ENCODE measurements at regions not wholly inside any gene's neighbourhood (a gene's known extent, or its start where the extent isn't known, plus 50 kb on each side); places are given as distances from the start of the nearest gene placed in this dataset.
A peak's percentile ranks its signal among the peaks of the same experiment; 100 is the strongest.

- no peak for DNase-seq (ENCODE audit: low read depth)
Observed at GRCh38 chr6:126147291-126147815, 161.0 kb downstream of the TRMT11 start.

DNA sequence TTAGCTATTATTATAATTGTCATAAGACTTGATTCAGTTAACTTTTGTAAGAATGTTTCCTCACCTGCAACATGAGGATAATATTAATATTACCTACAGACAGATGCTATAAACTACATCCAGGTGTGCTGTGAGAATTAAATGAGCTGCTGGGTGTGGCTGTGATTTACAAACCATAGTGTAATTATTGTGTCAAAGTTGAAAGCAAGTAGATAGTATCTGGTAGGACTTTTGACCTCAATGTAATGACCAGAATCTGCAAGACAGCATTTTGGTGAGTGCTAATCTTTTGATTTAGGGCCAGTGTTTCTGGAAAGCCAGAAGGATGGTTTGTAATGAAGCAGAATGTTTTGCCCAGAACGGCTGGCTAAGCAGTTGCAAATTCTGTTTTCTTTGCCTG, 162.5 kb downstream of the TRMT11 start:
- DNase-seq (ENCODE audit: low read depth), result no peak

DNA sequence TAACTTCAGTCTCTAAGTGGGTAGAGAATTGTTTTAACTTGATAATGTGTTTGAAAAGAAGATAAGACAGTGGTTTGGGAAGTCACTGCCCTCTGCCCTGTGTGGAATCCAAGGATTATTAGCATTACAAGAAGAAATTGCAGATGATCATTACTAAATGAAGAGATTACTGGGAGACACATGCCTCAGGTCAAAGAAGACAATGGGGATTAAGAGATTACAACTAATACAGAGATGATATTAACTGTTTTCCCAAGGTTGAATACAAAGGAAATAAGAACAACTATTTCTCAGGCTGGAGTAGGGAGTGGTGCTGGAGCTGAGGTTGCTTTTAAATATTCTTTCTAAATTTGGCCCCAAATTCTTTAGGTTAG, 166.0 kb downstream of the TRMT11 start:
- DNase-seq (ENCODE audit: low read depth), result no peak

DNA sequence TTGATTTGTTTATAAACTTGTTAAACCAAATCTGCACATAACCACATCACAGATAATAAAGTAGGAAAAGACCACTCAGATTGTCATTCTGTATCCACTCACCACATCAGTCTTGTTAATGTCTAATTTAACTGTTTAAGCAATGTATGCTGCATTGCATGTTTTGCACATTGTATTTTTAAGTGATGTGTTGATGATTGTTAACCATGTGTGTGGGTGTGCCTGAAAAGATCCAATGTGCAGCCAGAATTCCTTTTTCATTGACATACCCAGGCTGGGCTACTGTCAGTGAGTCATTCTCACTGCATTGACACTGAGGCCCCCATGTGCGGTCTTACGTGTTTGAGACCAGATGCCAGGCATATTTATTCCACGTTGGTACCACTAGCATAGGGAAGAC, 167.3 kb downstream of the TRMT11 start:
- DNase-seq (ENCODE audit: low read depth), result peak; percentile 49

GRCh38 chr6:126156973-126157372, 170.6 kb downstream of the TRMT11 start:
- no peak for DNase-seq (ENCODE audit: low read depth)

- DNase-seq (ENCODE audit: low read depth), result no peak
Observed at GRCh38 chr6:126167726-126168125, 172.2 kb upstream of the CENPW start.

DNA sequence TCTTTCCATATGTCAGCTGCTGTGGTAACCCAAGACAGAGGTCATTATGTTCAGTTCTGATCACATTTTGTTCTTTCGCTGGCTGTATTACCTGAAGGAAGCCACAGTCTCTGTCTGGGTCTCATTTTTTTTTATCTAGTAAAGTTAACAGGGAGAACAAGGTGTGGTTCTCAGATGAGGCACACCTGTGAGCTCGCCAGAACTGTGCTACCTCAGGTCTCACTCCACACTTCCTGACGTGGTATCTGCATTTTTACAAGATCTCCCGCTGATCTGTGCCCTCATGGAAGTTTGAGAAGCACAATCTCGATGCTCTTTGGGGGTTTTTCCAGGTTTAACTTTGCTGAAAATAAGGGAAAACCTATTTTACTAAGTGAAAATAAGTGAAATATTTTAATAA, 169.5 kb upstream of the CENPW start:
- no peak for DNase-seq (ENCODE audit: low read depth)

DNA sequence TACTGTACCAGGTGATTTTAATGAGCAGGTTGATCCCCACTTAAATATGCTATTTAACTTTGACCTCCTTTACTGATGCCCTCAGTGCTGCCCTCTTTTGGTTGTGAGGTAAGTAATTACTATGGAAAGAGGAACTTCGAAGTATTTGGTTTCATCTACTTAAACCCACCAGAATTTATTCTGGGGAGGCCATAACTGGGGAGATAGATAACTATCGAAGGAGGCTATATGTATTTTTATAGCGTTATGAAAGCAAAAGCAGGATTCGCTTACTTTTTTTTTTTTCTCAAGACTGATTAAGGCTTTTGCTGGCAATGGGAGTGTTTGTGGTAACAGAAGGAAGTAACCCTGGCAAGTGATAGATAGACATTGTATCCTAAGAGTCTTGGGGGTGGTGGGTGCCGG, 168.9 kb upstream of the CENPW start:
- DNase-seq (ENCODE audit: low read depth), result peak; percentile 30

DNA sequence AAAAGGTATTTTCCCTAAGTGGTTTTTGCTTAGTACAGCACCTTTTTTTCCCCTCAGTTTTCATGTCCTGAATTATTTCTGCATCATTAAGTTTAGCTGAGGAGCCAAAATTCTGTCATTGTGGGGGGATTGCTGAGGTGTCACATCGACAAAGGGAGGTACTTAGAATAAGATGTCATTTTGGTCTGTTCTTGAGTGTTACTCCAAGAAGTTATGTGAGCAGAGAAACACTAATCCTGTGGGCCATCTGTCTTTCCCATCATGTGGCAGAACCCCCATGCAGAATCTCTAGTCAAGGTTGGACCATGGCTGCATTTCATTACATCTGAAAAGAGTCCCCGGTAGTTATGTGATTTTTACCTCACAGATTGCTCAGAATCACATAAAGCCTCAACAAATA, 167.8 kb upstream of the CENPW start:
- DNase-seq (ENCODE audit: low read depth), result no peak

DNA sequence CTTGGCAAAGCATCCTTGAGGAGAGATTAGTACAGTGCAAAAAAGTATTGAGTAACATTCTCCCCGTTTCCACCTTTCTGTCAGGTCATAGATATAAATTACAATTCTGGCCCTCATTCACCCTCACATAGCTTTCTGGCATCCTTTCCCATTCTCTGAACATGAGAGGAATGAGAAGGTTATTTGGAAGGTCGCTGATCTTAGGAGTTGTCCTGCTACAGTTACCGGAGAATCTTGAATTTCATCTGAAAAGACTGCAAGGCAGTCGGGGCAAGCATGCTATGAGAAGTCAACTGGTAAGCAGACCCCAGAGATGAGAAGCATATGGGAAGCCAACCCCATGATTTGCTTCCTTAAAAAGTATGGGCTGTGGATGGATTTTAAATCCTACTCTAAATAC, 166.7 kb upstream of the CENPW start:
- no peak for DNase-seq (ENCODE audit: low read depth)

DNA sequence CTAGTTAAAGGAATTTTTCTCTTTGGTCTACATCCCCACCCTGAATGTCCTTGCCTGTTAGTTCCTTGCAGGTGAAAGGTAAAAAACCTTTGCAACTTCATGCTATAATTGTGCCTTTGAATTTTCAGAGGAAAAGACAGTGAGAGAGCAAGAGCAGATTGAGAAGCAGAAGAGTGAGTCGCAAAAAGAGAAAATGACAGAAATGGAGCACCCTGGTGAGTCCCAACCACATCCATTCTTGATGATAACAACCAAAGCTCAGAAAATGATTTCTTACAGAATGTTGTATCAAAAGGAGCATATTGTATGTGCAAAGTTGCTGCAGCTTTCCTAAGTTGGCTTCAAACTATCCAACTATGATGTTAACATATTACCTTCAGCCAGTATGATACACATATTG, 165.2 kb upstream of the CENPW start:
- DNase-seq (ENCODE audit: low read depth), result no peak

DNA sequence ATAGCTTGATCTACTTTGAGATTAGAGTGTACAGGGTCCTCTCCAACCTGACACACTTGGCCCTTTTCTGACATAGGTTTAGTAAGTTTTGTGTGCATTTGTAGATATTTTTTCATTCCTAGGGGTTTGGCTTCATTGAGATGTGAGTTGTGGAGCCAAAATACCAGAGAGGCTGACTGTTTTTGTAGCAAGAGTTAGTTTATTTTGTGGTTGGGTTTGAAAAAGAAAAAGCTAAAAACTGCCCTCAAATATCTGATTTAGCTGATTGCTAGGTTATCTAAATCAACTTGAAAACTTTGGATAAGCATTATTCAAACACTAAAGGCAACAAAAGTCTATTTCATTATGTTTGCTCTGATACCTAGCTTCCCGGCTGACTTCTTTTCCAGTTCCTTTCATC, 164.7 kb upstream of the CENPW start:
- DNase-seq (ENCODE audit: low read depth), result peak; percentile 7

DNA sequence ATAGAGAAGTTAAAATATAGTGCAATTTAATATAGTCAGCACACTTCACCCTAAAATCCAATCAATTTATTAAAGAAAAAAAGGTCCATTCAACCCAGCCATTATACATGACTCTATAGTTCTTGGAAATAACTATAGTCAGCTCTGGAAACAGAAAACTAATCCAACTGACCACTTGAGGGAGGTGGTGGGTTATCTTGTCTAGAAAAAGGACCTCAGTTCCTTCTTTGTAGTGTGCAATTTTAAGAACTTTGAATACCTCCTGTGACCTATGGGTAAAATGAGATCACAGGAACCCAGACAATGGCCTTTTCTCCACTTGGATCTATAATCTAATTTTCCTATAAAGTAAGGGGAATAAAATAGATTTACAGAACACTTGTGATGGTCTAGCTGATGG, 163.6 kb upstream of the CENPW start:
- peak; percentile 45 for DNase-seq (ENCODE audit: low read depth)

- peak; percentile 83 for DNase-seq (ENCODE audit: low read depth)
Observed at GRCh38 chr6:126180585-126180984, 159.3 kb upstream of the CENPW start.

GRCh38 chr6:126181173-126181741, 158.7 kb upstream of the CENPW start:
- DNase-seq (ENCODE audit: low read depth), result no peak

- no peak for DNase-seq (ENCODE audit: low read depth)
Observed at GRCh38 chr6:126181890-126182289, 158.0 kb upstream of the CENPW start.

DNA sequence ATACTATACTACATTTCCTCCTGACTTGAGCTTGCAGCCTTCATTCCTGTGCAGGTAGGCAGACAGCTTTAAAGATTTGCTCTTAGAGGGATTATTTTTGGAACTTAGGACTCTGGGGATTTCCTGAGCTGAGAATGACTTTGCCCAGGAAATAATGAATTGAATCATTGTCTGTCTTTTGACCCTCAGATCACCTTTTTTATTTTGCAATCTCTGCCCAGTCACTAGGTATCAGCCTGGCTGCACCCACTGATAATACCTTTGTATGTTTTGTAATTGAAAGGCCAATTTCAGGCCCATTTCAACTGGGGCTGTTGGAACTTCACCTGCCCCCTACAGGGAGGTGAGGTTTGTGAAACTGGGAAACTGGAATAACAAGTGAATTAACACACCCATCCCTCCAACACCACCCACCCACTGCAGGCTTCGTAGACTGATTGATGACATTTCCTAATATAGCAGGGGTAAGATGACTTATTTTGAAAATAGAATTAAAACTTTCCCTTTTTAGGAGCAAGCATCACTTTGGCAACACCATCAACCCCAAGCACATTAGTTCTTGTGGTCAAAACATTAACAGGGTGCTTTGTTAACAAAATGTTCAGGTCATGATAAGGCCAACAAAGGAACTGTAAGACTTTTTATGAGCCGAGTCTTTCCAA, 157.1 kb upstream of the CENPW start:
- peak; percentile 42 for DNase-seq (ENCODE audit: low read depth)

DNA sequence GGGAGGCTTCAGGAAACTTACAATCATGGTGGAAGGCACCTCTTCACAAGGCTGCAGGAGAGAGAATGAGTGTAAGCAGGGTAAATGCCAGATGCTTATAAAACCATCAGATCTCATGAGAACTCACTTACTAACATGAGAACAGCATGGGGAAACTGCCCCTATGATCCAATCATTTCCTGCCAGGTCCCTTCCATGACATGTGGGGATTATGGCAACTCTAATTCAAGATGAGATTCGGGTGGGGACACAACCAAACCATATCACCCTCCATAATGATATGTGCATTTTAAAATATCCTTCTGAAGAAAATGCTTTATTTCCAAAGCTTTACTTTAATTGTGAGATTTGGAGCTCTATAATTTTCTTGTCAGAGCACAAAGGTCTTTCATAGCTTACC, 154.1 kb upstream of the CENPW start:
- no peak for DNase-seq (ENCODE audit: low read depth)

DNA sequence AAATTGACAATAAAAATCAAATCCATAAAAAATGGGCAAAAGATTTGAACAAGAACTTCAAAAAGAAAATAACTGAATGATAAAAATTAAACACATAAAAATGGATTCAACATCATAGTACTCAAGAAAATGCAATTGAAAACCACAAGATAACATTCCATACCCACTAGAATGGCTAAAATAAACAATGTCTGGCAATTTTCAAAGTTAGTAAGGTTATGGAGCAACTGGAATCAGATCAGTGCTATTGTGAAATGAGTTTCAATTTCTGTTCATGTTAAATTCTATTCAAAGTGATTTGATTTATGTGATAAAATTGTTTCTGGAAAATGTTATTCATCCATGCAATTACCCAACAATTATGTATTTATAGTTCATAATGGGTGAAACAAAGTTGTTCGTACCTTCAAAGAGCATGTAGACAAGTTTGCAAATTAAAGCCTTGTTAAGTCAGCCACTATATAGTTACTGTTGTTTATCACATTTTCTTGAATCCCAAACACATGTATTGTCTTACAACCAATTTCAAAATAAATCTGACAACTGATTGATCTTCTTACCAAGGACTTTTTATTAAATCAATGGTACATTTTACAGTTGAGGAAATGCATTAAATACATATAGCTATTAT, 151.5 kb upstream of the CENPW start:
- peak; percentile 91 for DNase-seq (ENCODE audit: low read depth)

GRCh38 chr6:126195625-126196236, 144.2 kb upstream of the CENPW start:
- peak; percentile 67 for DNase-seq (ENCODE audit: low read depth)

GRCh38 chr6:126198631-126199030, 141.3 kb upstream of the CENPW start:
- DNase-seq (ENCODE audit: low read depth), result no peak

GRCh38 chr6:126199466-126199865, 140.4 kb upstream of the CENPW start:
- DNase-seq (ENCODE audit: low read depth), result no peak

- no peak for DNase-seq (ENCODE audit: low read depth)
Observed at GRCh38 chr6:126202707-126203106, 137.2 kb upstream of the CENPW start.
